Heart left ventricle (tissue), 16 donors: ENCODE measurements at regions not wholly inside any gene's neighbourhood (a gene's known extent, or its start where the extent isn't known, plus 50 kb on each side); places are given as distances from the start of the nearest gene placed in this dataset.

Experiments used
- ATAC-seq, 4 donors: fragments of 200-7000 bp; cut with Tn5 transposase; one replicate each; pipeline ENCODE4 v1.9.1; 2020 to 2022; ENCODE audit warnings: moderate library complexity in 4 of 4, mild to moderate bottlenecking in 3 of 4, moderate number of reproducible peaks in 1 of 4
- DNase-seq, 5 donors: peaks; one replicate each; pipeline ENCODE4 v3.0.0-alpha.2; 2020
- H3K27ac ChIP-seq, 12 donors: fragments of 200-600 bp; sonication (generic) in 4 of 12; one replicate each; pipeline versions ENCODE4 v1.5.0 to v1.8.0; 2016 to 2022; ENCODE audit warnings: mild to moderate bottlenecking in 2 of 12
- H3K27me3 ChIP-seq, 9 donors: fragments of 200-600 bp; sonication (generic) in 2 of 9; one replicate each; pipeline versions ENCODE4 v1.5.1 to v1.8.0; 2016 to 2022; ENCODE audit warnings: mild to moderate bottlenecking in 3 of 9
- H3K36me3 ChIP-seq, 9 donors: fragments of 200-600 bp; sonication (generic) in 2 of 9; one replicate each; pipeline versions ENCODE4 v1.5.0 to v1.8.0; 2018 to 2022; ENCODE audit warnings: mild to moderate bottlenecking in 2 of 9
- H3K4me1 ChIP-seq, 12 donors: fragments of 200-600 bp; sonication (generic) in 4 of 12; one replicate each; pipeline versions ENCODE4 v1.5.0 to v1.8.0; 2016 to 2022; ENCODE audit warnings: mild to moderate bottlenecking in 3 of 12
- H3K4me3 ChIP-seq, 12 donors: fragments of 200-600 bp; sonication (generic) in 4 of 12; one replicate each; pipeline versions ENCODE4 v1.5.0 to v1.8.0; 2017 to 2022; ENCODE audit warnings: mild to moderate bottlenecking in 9 of 12, moderate library complexity in 4 of 12
- H3K9me3 ChIP-seq, 12 donors: fragments of 200-600 bp; sonication (generic) in 4 of 12; one replicate each; pipeline versions ENCODE4 v1.5.0 to v1.8.0; 2016 to 2022; ENCODE audit warnings: mild to moderate bottlenecking in 1 of 12
- CTCF ChIP-seq, 12 donors: fragments of 200-600 bp; sonication (generic) in 4 of 12; IDR thresholded peaks; one replicate each; pipeline versions ENCODE4 v1.5.0 to v1.8.0; 2018 to 2022; ENCODE audit warnings: antibody characterized with exemption in 12 of 12, mild to moderate bottlenecking in 5 of 12
- POLR2A ChIP-seq, 2 donors: fragments of 450-650 bp; IDR thresholded peaks; one replicate each; pipeline ENCODE4 v1.6.1; 2017; ENCODE audit warnings: antibody characterized with exemption in 2 of 2, mild to moderate bottlenecking in 2 of 2, moderate library complexity in 2 of 2
- WGBS, 4 donors: extraction: QIAGEN DNeasy Blood & Tissue Kit in 2 of 4; methylation state at CpG; one replicate each; pipeline versions ENCODE4 v1.1.5 to v1.1.7; 2013 to 2018; 5-methylcytosine and 5-hydroxymethylcytosine counted together
- intact Hi-C, 10 donors: fragments of 100-400 bp; cut with DNase I; formaldehyde crosslinking; loops; one replicate each; pipeline versions ENCODE4 v1.11.1 to v1.14.2; 2022
- donor health status: ischemic (EF 13 %, LVEDD 7.1; RV severe dilation, severe dysfunction).
- donor health status: healthy with polysubstance abuse.
- donor health status: DM: no; HTN: yes; CAD: no.
- donor health status: DM: no; HTN: no; CAD: no.
- donor health status: ischemic (EF 25% LVEDD 6.9; RV normal size, moderate dysfunction).
- donor health status: ischemic (EF 25% LVEDD 5.7; RV mildly dilated, moderate dysfunction).
- donor health status: healthy.
- donor health status: DM: yes; HTN: yes; CAD: no.
- donor health status: ischemic (EF 35%, LVEDD 5.7; RV mildly dilated, moderate dysfunction).
- donor health status: nonischemic (EF 11% LVEDD 7.7; RV severe dilation, severe dysfunction).
- donor health status: DM: yes; HTN: yes; CAD: no.
- donor health status: PGD.
- donor health status: ischemic (EF 29% LVEDD 5.4; RV normal size, mild dysfunction).
- donor health status: nonischemic (EF 23%, LVEDD 6.1; RV moderate dilation, normal function).

GRCh38 chr7:55275291-55276200 is 89.6 kb upstream of the LANCL2 start:
- Histone ChIP-seq H3K4me1 (no peaks in the 10 kb centered on the region), H3K27ac (no peak overlapping the region), H3K9me3 (no peaks in the 10 kb centered on the region), H3K36me3 (no peaks in the 10 kb centered on the region), H3K4me3 (no peak overlapping the region), H3K27me3 (no peaks in the 10 kb centered on the region)
- ATAC-seq: no peak
- TF ChIP-seq POLR2A (IDR thresholded peaks at IDR 0.05): no peak
- no peak for TF ChIP-seq CTCF (IDR thresholded peaks at IDR 0.05)
- intact Hi-C loops: loop anchor here in 1 of 10 donors (5.0 kb wide), 1 partner anchor 322 kb away; no protein-coding TSS in a partner anchor
- no peak for DNase-seq
- 66 to 71% (median 69%) methylated on average over 5 to 9 of the region's 9 CpGs for WGBS, 4 donors

- no peak for TF ChIP-seq CTCF (IDR thresholded peaks at IDR 0.05)
- TF ChIP-seq POLR2A (IDR thresholded peaks at IDR 0.05): no peak
- H3K36me3 ChIP-seq: no peaks in the 10 kb centered on the region
- H3K4me1 ChIP-seq: no peaks in the 10 kb centered on the region
- no peak overlapping the region for H3K4me3 ChIP-seq
- H3K27ac ChIP-seq: no peak overlapping the region
- intact Hi-C loops: loop anchor here in 1 of 10 donors (5.0 kb wide), 1 partner anchor 321 kb away; no protein-coding TSS in a partner anchor
- WGBS, 4 donors: 78 to 87% (median 84%) methylated on average over 9 of the region's 9 CpGs
- ATAC-seq: no peak
- DNase-seq: no peak
- H3K27me3 ChIP-seq: no peaks in the 10 kb centered on the region
- H3K9me3 ChIP-seq: no peaks in the 10 kb centered on the region
Measured at GRCh38 chr7:55276572-55277295, 88.4 kb upstream of the LANCL2 start.

DNA sequence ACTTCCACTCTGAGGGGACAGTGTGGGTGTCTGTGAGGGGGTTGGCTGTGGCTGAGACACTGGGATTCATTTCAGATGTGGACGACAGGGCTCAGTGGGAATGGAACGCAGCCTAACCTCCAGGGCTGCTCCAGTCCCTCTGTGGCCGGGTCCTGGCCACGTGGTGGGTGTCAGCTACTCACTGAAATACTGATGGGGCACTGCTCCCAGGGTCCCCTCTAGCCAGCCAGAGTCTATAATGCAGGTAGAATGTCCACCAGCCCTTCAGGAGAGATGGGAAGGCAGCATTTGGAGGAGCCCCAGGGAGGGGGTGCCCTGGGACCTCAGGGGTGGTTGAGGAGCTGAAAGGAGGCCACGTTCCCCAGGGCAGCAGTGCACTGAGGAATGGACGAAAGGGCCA is 87.2 kb upstream of the LANCL2 start:
- ATAC-seq: no peak
- Histone ChIP-seq H3K4me1 (no peaks in the 10 kb centered on the region), H3K9me3 (no peaks in the 10 kb centered on the region), H3K36me3 (no peaks in the 10 kb centered on the region), H3K4me3 (no peak overlapping the region), H3K27ac (no peak overlapping the region), H3K27me3 (no peaks in the 10 kb centered on the region)
- WGBS, 4 donors: 66 to 71% (median 67%) methylated on average over 4 to 6 of the region's 6 CpGs
- TF ChIP-seq POLR2A (IDR thresholded peaks at IDR 0.05) (no peak), CTCF (IDR thresholded peaks at IDR 0.05) (no peak)
- DNase-seq: no peak
- intact Hi-C loops: loop anchor here in 1 of 10 donors (5.0 kb wide), 1 partner anchor 319 kb away; no protein-coding TSS in a partner anchor

GRCh38 chr7:55278321-55278720 is 86.8 kb upstream of the LANCL2 start:
- no peak for ATAC-seq
- intact Hi-C loops: loop anchor here in 1 of 10 donors (5.0 kb wide), 1 partner anchor 319 kb away; no protein-coding TSS in a partner anchor
- WGBS, 4 donors: 77 to 82% (median 81%) methylated on average over 9 of the region's 9 CpGs

More at GRCh38 chr7:55278321-55278720, 86.8 kb upstream of the LANCL2 start:
- Histone ChIP-seq H3K36me3 (no peaks in the 10 kb centered on the region), H3K27ac (no peak overlapping the region), H3K4me1 (no peaks in the 10 kb centered on the region), H3K4me3 (no peak overlapping the region), H3K9me3 (no peaks in the 10 kb centered on the region), H3K27me3 (no peaks in the 10 kb centered on the region)
- DNase-seq: no peak
- TF ChIP-seq POLR2A (IDR thresholded peaks at IDR 0.05): no peak
